ENCODE measurements at regions not wholly inside any gene's neighbourhood (a gene's known extent, or its start where the extent isn't known, plus 50 kb on each side); places are given as distances from the start of the nearest gene placed in this dataset.
"Not testable (repeated sequence)": the region's sequence is repeated elsewhere in the genome, so short reads cannot be mapped to it uniquely, and the experiment has no call there.

- H3K4me3 Mint-ChIP-seq, result no peak overlapping the region
- no peak for DNase-seq
- no peak for ATAC-seq
- peaks cover 8% of the 10 kb centered on the region for H3K27me3 Mint-ChIP-seq
- no peaks in the 10 kb centered on the region for H3K9me3 Mint-ChIP-seq
- H3K4me1 Mint-ChIP-seq, result no peaks in the 10 kb centered on the region
- no peak overlapping the region for H3K27ac Mint-ChIP-seq
These were observed 181.4 kb downstream of the IPMK start for GRCh38 chr10:58086144-58086762.

DNA sequence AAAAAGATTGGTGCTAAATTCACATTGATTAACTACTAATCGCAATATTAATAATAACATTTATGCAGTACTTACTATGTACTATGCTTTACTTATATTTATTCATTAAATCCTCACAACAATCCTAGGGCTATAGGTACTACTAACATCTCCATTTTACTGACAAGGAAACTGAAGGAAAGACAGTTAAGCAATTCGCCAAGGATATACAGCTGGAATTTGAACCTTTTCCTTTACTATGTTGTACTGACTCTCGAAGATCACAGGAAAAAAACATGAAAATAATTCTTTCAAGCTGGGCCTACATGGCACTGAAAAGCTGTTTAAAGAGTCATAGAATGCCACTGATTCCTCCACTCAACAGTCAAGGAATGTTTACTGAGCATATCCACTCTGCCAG is 185.4 kb downstream of the IPMK start:
- ATAC-seq, result no peak
- Mint-ChIP-seq H3K27me3 (peaks cover 2% of the 10 kb centered on the region), H3K9me3 (no peaks in the 10 kb centered on the region), H3K4me1 (no peaks in the 10 kb centered on the region), H3K27ac (no peak overlapping the region), H3K4me3 (no peak overlapping the region)
- DNase-seq, result no peak

GRCh38 chr10:58081353-58081752 is 186.3 kb downstream of the IPMK start:
- Mint-ChIP-seq H3K27me3 (no peaks in the 10 kb centered on the region), H3K4me3 (no peak overlapping the region), H3K27ac (no peak overlapping the region), H3K4me1 (no peaks in the 10 kb centered on the region), H3K9me3 (no peaks in the 10 kb centered on the region)
- ATAC-seq, result no peak
- DNase-seq, result no peak

- ATAC-seq (no peak), DNase-seq (no peak)
- no peaks in the 10 kb centered on the region for H3K4me1 Mint-ChIP-seq
- no peaks in the 10 kb centered on the region for H3K9me3 Mint-ChIP-seq
- H3K27me3 Mint-ChIP-seq, result no peaks in the 10 kb centered on the region
- H3K4me3 Mint-ChIP-seq, result no peak overlapping the region
- H3K27ac Mint-ChIP-seq, result peak overlapping the region in 1 of 2 donors; percentile 22
These were observed 188.2 kb downstream of the IPMK start for GRCh38 chr10:58079461-58079860.

DNA sequence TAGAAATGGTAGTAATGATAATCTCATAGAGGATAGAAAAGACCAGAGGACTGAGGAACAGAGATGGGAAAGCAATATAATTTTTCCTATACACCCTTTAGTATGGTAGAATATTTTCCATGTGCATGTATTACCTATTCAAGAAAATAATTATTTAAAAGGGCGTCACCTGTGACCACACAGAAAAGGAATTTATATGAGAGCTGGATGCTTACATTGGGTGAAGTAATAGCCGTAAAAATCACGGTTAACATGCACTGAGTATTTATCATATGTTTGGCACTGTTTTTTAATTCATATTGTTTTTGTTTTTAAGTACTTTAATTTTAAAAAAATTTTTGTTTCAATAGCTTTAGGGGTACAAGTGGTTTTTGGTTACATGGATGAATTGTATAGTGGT is 195.1 kb downstream of the IPMK start:
- Mint-ChIP-seq H3K4me3 (no peak overlapping the region), H3K27me3 (peaks cover 10% of the 10 kb centered on the region), H3K27ac (no peak overlapping the region), H3K9me3 (no peaks in the 10 kb centered on the region), H3K4me1 (no peaks in the 10 kb centered on the region)
- DNase-seq (no peak), ATAC-seq (no peak)

- Mint-ChIP-seq H3K27me3 (peaks cover 18% of the 10 kb centered on the region), H3K4me1 (no peaks in the 10 kb centered on the region), H3K9me3 (no peaks in the 10 kb centered on the region), H3K4me3 (no peak overlapping the region), H3K27ac (no peak overlapping the region)
- DNase-seq (no peak), ATAC-seq (no peak)
These were observed 196.7 kb downstream of the IPMK start for GRCh38 chr10:58070956-58071355.

DNA sequence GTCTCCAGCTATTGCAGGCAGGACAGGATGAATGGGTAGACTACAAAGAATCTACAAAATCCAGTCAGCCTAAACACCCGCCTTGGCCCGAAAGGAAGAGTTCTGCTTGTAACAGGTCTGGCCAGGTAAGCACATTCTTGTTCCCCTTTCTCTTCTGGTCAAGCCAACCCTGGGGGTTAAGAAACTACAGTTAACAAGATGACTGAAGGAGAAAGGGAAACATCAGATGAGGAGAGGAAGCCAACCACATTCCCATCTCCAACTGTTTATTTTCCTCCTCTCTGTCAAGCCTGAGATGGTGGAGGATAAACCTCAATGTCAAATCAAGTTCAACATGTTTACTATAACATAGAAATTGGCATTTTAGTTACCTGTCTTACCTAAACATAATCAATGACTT is 198.9 kb downstream of the IPMK start:
- no peaks in the 10 kb centered on the region for H3K4me1 Mint-ChIP-seq
- no peak for ATAC-seq
- H3K4me3 Mint-ChIP-seq, result no peak overlapping the region
- no peak for DNase-seq
- peaks cover 35% of the 10 kb centered on the region for H3K27me3 Mint-ChIP-seq
- no peaks in the 10 kb centered on the region for H3K9me3 Mint-ChIP-seq
- no peak overlapping the region for H3K27ac Mint-ChIP-seq

GRCh38 chr10:58066979-58067378 is 200.7 kb downstream of the IPMK start:
- Mint-ChIP-seq H3K9me3 (no peaks in the 10 kb centered on the region), H3K4me3 (no peak overlapping the region), H3K27me3 (peaks cover 41% of the 10 kb centered on the region), H3K4me1 (no peaks in the 10 kb centered on the region), H3K27ac (peak overlapping the region in 1 of 2 donors; percentile 31)
- no peak for DNase-seq
- ATAC-seq, result no peak

DNA sequence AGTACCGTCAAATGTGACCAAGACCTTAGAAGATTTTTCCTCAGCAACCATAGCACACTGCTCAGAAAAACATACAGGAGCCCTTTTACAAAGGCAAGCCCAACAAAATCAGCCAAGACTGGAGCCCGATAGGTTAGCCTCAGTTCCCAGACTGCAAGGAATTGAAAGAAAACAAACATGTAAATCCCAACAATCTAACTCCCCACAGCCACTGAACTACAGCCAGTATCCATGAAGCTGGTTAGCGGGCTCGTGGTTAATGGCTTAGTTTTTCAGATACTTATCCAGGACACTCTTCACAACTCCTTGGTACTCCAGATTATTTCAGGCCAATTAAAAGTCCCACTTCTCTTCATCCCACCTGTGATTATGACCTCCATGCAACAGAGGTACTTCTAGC is 201.6 kb downstream of the IPMK start:
- Mint-ChIP-seq H3K27ac (no peak overlapping the region), H3K4me3 (no peak overlapping the region), H3K9me3 (no peaks in the 10 kb centered on the region), H3K4me1 (no peaks in the 10 kb centered on the region), H3K27me3 (peaks cover 41% of the 10 kb centered on the region)
- no peak for ATAC-seq
- no peak for DNase-seq

DNA sequence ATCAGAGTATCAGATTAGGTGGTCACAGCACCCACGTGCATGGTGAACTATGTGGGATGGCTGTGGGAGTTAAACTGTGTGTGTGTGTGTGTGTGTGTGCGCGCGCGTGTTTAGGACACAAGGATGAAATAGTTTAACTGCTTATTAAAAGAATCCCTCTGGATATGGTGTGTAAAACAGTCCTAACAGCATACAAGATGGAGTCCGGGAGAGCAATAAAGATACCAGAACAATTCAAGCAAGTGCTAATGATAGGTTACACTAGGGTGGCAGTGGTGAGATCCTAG is 202.2 kb downstream of the IPMK start:
- Mint-ChIP-seq H3K27ac (peak overlapping the region in 1 of 2 donors; percentile 59), H3K4me3 (no peak overlapping the region), H3K9me3 (no peaks in the 10 kb centered on the region), H3K4me1 (no peaks in the 10 kb centered on the region), H3K27me3 (peaks cover 41% of the 10 kb centered on the region)
- no peak for ATAC-seq
- no peak for DNase-seq

DNA sequence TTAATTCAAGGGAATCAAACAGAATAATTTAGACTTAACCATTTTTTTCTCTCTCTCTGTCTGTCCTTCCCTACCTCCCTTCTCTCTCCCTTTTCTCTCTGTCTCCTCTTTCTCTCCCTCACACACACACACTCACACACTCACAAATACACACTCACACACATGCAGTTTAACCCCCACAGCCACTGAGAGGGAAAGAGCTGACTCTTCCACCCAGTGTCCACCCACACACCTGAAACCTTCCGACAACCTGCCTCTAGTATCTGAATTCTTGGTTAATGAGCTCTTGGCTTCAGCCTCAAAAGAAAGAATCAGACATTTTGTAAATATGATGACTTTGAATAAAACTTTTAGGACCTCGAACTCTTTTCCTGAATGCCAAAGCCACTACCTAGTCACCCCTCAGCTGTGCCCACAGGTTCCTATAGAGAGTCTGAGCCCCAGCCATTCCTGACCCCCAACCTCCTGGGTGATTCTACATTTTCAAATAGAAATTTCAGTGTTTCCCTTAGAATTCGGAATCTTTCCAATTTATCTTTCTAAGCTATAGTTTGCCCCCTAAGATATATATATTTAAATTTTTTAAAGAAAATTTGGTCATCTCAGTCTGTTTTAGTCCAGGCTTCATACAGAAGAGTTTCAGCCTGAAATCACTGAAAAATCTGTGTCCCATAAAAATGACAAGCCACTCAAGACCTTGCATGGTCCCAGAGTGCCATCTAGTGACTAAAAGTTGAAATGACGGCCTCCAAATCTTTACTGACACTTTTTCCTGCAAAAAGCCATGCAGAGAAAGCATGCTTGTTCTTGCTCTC is 202.8 kb downstream of the IPMK start:
- Mint-ChIP-seq H3K4me3 (no peak overlapping the region), H3K27ac (peak overlapping the region in 1 of 2 donors; percentile 59), H3K9me3 (no peaks in the 10 kb centered on the region), H3K27me3 (peaks cover 41% of the 10 kb centered on the region), H3K4me1 (no peaks in the 10 kb centered on the region)
- DNase-seq, result peak; percentile 9 to 24
- no peak for ATAC-seq

DNA sequence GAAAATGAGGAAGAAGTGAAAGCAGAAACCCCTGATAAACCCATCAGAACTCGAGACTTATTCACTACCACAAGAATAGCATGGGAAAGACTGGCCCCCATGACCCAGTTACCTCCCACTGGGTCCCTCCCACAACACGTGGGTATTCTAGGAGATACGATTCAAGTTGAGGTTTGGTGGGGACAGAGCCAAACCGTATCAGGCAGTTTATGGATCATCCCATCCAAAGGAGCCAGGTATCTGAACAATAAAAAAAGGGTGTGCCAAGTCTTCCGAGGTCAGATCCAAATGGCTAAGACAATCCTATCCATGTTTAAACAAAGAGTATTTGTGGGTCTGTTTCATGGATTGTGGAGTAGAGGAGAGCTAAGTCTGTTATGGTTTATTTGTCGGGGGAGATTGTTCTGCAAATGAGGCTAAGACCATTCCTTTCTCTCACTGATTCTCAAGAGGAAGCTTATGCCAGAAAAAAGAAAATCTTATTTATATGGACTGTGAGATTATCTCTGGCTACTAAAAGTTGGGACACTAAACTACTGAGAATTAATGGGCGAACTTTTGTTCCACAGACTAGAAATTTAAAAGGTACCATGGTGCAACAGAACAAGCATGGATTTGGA is 203.7 kb downstream of the IPMK start:
- Mint-ChIP-seq H3K4me3 (no peak overlapping the region), H3K27ac (no peak overlapping the region)

GRCh38 chr10:58058683-58059082 is 209.0 kb downstream of the IPMK start:
- not testable (repeated sequence) for ATAC-seq, H3K4me1 Mint-ChIP-seq, H3K4me3 Mint-ChIP-seq, H3K9me3 Mint-ChIP-seq, DNase-seq, H3K27me3 Mint-ChIP-seq, H3K27ac Mint-ChIP-seq

More for the DNA sequence above, 203.7 kb downstream of the IPMK start:
- ATAC-seq (no peak), DNase-seq (no peak)
- no peaks in the 10 kb centered on the region for H3K9me3 Mint-ChIP-seq
- H3K4me1 Mint-ChIP-seq, result no peaks in the 10 kb centered on the region
- H3K27me3 Mint-ChIP-seq, result peaks cover 41% of the 10 kb centered on the region

GRCh38 chr10:58054881-58055280 is 212.8 kb downstream of the IPMK start:
- Mint-ChIP-seq H3K4me3 (no peak overlapping the region), H3K4me1 (no peaks in the 10 kb centered on the region), H3K27ac (no peak overlapping the region), H3K9me3 (no peaks in the 10 kb centered on the region), H3K27me3 (no peaks in the 10 kb centered on the region)
- ATAC-seq (no peak), DNase-seq (no peak)

DNA sequence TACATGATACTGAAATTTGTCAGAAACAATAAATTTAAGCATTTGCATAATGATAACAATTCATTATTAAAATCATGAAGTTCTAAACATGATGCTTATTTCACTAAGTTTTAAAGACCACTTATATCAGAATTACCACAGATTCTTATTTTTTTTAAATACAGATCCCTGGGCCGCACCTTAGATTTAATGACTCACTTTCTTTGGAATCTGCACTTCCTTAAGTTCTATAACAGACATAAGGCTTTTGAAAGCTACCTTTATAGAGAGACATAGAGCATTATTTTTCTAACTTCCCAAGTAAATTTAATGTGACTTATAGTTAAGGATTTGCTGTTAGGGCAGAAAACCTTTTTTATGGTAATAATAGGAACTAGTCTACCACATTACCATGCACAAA is 214.9 kb downstream of the IPMK start:
- DNase-seq (no peak), ATAC-seq (no peak)
- Mint-ChIP-seq H3K9me3 (no peaks in the 10 kb centered on the region), H3K27me3 (no peaks in the 10 kb centered on the region), H3K27ac (no peak overlapping the region), H3K4me3 (no peak overlapping the region), H3K4me1 (no peaks in the 10 kb centered on the region)

- H3K9me3 Mint-ChIP-seq, result no peaks in the 10 kb centered on the region
- H3K27me3 Mint-ChIP-seq, result peaks cover 8% of the 10 kb centered on the region
- no peaks in the 10 kb centered on the region for H3K4me1 Mint-ChIP-seq
- no peak for DNase-seq
- no peak for ATAC-seq
- H3K4me3 Mint-ChIP-seq, result no peak overlapping the region
- peak overlapping the region in 1 of 2 donors; percentile 1 for H3K27ac Mint-ChIP-seq
These were observed 217.1 kb downstream of the IPMK start for GRCh38 chr10:58050575-58050974.
